ENCODE measurements at regions not wholly inside any gene's neighbourhood (a gene's known extent, or its start where the extent isn't known, plus 50 kb on each side); places are given as distances from the start of the nearest gene placed in this dataset.

DNA sequence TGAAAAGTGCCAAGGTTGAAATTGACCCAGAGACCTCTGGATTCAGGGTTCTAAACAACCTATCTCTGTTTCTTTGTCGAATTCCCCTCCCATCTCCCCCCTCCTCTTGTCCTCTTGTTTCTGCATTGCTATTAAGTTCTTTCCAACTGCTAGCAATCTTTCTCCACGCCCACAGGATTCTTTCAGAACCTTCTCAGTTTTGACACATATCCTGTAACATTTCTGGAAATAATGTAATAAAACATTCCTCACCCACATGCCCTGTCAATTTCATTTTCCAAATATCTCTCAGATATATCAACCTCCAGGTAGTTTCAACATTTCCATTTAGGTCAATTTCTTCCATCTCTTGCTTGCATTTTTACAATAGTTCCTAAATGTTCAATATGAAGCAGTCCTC lies 1105.9 kb downstream of the ARAP2 start:
- H3K9me2 ChIP-seq (ENCODE audit: insufficient read depth): no peaks in the 10 kb centered on the region
- H3K79me2 ChIP-seq (ENCODE audit: insufficient read depth, low read length): no peaks in the 10 kb centered on the region
- no peak overlapping the region for H3K9ac ChIP-seq (ENCODE audit: low read length)
- H3K27ac ChIP-seq (ENCODE audit: low read depth, low read length): no peak overlapping the region
- no peak for DNase-seq (ENCODE audit: low read depth, low spot score)
- ChIA-PET RAD21 (ENCODE audit: low non-redundant PET in 1 of 2, low total read pairs in 2 of 2, uncharacterized antibody in 2 of 2, unreplicated experiment in 2 of 2) (no interaction called here), POLR2A (no interaction called here), CTCF (no interaction called here)
- BruUV-seq (replicated peaks): no TSS peak
- no peaks in the 10 kb centered on the region for H3K4me1 ChIP-seq (ENCODE audit: control insufficient read depth in 1 of 2, insufficient read depth in 2 of 2, low read length in 2 of 2)
- H2AFZ ChIP-seq (ENCODE audit: low read depth, low read length, poor library complexity, severe bottlenecking): no peak overlapping the region
- ATAC-seq: no peak
- H3K4me2 ChIP-seq (ENCODE audit: low read length): no peak overlapping the region
- no peaks in the 10 kb centered on the region for H4K20me1 ChIP-seq (ENCODE audit: insufficient read depth)
- TF ChIP-seq, protein P1, sequence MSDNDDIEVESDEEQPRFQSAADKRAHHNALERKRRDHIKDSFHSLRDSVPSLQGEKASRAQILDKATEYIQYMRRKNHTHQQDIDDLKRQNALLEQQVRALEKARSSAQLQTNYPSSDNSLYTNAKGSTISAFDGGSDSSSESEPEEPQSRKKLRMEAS (IDR thresholded peaks at IDR 0.05): no peak
- TF ChIP-seq REST (IDR thresholded peaks at IDR 0.05; ENCODE audit: low read depth) (no peak), ZNF274 (IDR thresholded peaks at IDR 0.05; ENCODE audit: low read depth, low read length) (no peak), ATF3 (IDR thresholded peaks at IDR 0.05) (no peak), CBX3 (IDR thresholded peaks at IDR 0.05; ENCODE audit: low read depth) (no peak), CEBPB (IDR thresholded peaks at IDR 0.05; ENCODE audit: low read depth) (no peak), POLR2AphosphoS5 (IDR thresholded peaks at IDR 0.05; ENCODE audit: low read depth, low read length) (no peak), SRF (IDR thresholded peaks at IDR 0.05; ENCODE audit: low read depth) (no peak), FOSL1 (IDR thresholded peaks at IDR 0.05; ENCODE audit: low read depth) (no peak), RAD21 (IDR thresholded peaks at IDR 0.05; ENCODE audit: low read depth) (no peak), SIN3A (IDR thresholded peaks at IDR 0.05; ENCODE audit: low read depth) (no peak), YY1 (IDR thresholded peaks at IDR 0.05; ENCODE audit: extremely low read depth, insufficient replicate concordance, low read depth, low read length) (no peak)
- H3K4me3 ChIP-seq (replicated peaks in 1 of 2; ENCODE audit: low read depth in 1 of 2, low read length in 2 of 2): no peak overlapping the region
- H3K27me3 ChIP-seq (ENCODE audit: insufficient read depth, low read length): no peaks in the 10 kb centered on the region
- intact Hi-C loops (cut with micrococcal nuclease): no loop called here
- no peaks in the 10 kb centered on the region for H3K36me3 ChIP-seq (ENCODE audit: control insufficient read depth in 1 of 2, insufficient read depth in 2 of 2, low read length in 2 of 2)
- H3K9me3 ChIP-seq (ENCODE audit: control insufficient read depth in 1 of 2, insufficient read depth in 1 of 2, low read depth in 1 of 2, low read length in 2 of 2): no peaks in the 10 kb centered on the region

Data from HCT116 (cell line).